NCI-H774 (cell line): ENCODE measurements at regions not wholly inside any gene's neighbourhood (a gene's known extent, or its start where the extent isn't known, plus 50 kb on each side); places are given as distances from the start of the nearest gene placed in this dataset.

Experiments used
- DNase-seq: peaks from one replicate; lab custom pipeline; 2025; lab: John Stamatoyannopoulos, UW

DNA sequence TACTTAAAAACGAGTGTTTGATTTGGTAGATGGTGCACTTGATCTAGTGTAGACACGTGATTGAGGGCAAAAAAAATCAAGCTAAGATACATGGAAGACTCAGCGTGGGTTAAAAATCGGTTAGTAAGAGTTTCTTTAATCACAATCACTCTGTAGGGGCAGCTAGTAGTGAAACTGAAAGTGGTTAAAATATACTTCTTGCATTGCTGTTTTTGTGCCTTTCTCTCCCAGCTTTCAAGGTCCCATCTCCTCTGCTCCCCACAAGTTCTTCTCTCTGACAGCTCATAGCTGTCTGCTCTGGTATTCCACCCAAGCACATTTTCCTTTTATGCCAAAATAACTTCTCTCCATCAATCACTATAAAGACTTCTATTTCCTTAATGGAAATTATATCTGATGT, 1089.7 kb downstream of the EFNB2 start:
- no peak for DNase-seq

DNA sequence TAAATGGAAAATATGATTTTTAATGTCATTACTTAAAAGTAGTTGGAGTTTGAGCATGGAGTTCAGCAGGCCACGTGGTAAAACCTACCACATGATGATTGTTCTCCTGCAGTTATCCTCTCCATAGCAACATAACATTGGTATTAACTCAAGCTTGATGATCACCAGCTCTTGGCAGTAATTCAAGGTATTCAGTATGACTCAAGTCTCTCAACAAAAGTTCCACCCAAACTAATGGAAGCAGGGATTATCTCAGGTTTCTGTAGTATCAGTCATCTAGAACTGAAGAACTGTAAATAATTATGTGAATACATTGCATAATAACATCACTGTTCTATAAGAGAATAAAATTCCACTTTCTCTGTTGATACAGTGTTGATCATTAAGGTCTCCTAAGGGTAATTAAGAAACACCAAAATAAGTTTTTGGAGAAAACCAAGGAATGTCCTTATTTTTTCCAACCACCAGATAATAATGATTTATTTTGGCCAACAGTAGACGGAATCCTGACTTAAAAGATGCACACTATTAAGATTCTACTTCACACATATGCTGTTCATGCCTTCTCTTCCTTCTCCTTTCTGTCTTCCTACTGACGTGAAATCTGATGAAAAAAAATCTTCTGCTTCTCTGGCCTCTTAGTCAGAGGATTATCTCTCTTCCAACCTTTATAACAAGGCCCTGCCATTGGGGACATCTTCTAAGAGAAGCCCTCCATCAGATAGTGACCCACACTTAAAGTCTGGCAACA, 1092.3 kb downstream of the EFNB2 start:
- DNase-seq: no peak

- no peak for DNase-seq
Measured at GRCh38 chr13:105442040-105442439, 1093.4 kb downstream of the EFNB2 start.

DNA sequence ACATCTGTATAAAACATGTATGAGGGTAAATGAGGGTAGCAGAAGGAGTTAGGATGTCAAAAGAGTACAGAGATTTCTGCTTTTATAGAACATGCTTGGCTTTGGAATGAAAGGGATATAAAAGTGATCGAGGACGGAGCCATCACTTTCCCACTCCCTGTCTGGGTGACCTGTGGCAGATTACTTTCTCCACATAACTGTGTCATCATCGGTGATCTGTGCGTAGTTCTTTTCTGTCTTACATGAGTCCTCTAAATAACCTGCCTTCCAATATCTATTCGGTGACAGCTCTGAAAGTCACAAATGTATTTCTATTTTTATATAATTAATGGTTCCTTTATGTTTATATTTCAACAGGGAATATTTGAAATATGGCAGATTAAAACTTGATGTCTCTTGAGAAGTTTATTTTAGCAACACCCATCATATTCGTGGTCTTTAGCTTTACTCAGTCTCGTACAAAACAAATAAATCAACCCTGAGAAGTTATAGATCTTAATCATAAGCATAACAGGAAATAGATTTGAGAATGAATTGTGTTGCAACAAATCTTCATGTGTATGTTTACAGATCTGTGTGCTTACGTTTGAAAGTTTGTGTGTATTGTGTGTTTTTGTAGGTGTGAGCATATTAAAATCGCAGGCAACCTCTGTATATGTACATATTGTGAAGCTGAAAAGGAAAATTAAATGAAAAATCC, 1094.3 kb downstream of the EFNB2 start:
- DNase-seq: no peak

- no peak for DNase-seq
Measured at GRCh38 chr13:105436943-105437342, 1098.5 kb downstream of the EFNB2 start.

- no peak for DNase-seq
Measured at GRCh38 chr13:105432438-105432837, 1103.0 kb downstream of the EFNB2 start.

- no peak for DNase-seq
Measured at GRCh38 chr13:105428811-105429210, 1106.7 kb downstream of the EFNB2 start.

- no peak for DNase-seq
Measured at GRCh38 chr13:105426441-105426840, 1109.0 kb downstream of the EFNB2 start.

- DNase-seq: no peak
Measured at GRCh38 chr13:105414639-105415038, 1120.8 kb downstream of the EFNB2 start.

GRCh38 chr13:105412171-105412570, 1123.3 kb downstream of the EFNB2 start:
- no peak for DNase-seq

GRCh38 chr13:105410602-105411001, 1124.9 kb downstream of the EFNB2 start:
- DNase-seq: no peak

- DNase-seq: no peak
Measured at GRCh38 chr13:105406551-105406950, 1128.9 kb downstream of the EFNB2 start.

DNA sequence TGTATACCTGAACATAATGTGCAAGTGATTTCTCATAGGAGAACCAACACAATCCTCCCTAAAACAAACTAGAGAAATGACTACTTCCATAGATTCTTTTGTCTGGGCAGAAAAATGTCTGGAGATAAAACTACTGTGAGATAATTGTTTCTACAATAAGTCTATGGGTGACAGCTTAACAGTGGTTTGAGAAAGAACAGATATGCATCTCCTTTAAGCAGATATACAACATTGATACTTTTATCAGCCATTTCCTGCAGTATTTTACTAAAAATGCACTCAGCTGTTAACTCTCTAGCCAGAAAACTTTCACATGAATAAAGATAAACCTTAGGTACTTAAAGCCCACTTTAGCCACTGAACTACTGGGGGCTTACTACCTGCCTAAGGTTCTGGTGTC, 1132.4 kb downstream of the EFNB2 start:
- DNase-seq: no peak

DNA sequence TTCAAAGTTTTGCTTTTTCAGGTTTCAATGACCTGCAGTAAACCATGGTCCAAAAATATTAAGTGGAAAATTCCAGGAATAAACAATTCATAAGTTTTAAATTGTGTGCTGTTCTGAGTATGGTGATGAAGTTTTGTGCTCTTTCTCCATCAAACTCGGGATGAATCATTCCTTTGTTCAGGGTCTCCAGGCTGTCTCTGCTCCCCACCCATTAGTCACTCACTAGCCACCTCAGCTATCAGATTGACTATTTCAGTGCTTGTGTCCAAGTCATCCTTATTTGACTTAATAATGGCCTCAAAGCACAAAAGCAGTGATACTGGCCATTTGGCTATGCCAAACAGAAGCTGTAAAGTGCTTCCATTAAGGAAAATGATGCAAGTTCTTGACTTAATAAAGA, 1140.4 kb downstream of the EFNB2 start:
- DNase-seq: no peak

DNA sequence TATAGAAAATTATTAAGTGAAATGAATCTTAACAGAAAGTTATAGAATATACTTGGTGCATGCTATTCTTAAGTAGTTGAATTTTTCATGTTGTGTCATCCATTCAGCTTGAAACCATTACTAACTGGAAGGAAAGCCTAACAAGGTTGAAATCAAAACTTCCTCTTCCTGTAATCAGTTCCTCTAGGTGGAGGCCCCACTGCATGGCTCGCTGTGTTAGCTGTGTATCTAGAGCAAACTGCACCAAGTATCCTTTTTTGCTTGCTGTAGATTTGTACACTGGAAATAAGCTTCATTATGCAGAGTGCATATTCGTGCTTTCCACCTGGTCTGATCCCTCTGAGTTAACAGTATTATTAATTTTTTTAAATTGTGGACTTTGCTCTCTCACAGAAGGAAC, 1146.1 kb downstream of the EFNB2 start:
- no peak for DNase-seq

- no peak for DNase-seq
Measured at GRCh38 chr13:105377452-105377851, 1158.0 kb downstream of the EFNB2 start.

DNA sequence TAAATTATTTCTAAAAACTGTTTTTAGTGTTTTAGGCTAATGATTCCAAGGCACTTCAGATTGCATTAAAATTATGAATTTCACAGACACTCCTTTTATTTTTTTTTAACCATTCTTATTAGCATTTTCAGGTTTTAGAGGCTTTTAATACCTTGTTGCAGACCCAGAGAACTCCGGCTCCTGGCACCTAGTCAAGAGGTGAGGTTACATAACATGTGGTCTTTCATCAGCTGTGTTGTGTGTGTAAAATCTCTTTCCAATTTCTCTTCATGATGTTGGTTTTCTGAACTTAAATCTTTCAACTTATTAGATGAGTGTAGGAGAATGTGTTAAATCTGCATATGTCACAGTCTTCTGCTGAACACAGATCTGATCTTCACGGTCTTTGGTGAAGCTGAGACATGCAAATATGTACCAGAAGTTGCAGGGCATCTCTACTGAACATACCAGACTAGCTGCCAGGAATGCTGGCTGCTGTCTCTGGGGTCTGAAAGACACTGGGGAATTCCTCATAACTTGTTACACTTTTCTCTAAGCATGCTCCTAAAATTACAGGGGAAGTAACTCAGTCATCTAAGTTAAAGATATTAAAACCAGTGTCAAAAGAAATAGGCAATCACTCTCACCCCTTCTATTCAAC, 1165.3 kb downstream of the EFNB2 start:
- no peak for DNase-seq

GRCh38 chr13:105368781-105369180, 1166.7 kb downstream of the EFNB2 start:
- no peak for DNase-seq

DNA sequence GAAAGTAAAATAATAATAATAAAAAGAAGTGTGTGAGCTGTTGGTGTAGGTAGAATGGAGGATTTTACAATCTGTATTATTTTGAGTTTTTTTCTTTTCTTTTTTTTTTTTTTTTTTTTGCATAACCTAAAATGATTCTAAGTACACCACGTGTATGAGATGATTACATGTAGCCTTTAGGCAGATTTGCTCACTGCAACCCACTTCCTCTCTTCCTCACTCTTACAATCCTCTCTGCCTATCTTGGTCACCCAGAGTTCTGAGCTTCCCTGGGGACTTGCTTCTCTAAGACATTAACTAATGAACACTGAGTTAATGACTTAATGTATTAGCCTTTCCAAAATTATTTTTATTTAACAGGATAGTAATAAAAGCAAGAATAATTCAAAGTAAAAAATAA, 1169.6 kb downstream of the EFNB2 start:
- DNase-seq: no peak

DNA sequence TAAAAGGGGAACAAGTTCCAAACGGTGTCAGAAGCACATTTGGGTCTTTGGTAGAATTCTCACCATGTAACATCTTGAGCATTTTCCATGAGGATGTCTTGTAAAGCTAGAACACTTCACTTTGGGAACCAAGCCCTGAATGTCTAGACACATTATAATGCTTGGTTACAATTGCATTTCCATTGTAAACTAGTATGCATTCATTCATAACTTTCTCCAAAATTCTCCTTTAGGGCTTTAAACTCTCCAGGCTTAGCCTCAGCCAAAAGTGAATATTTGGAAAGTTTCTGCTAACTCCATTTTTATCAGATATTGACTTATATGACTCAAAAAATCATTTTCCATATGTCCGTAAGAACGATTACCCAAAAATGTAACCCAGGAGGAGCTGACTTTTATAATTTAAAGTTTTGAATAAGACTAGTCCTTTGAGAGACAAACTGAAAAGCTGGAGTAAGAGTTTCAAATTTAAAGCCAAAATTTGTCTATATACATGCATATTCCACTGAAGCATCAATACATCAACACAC, 1170.4 kb downstream of the EFNB2 start:
- DNase-seq: no peak

DNA sequence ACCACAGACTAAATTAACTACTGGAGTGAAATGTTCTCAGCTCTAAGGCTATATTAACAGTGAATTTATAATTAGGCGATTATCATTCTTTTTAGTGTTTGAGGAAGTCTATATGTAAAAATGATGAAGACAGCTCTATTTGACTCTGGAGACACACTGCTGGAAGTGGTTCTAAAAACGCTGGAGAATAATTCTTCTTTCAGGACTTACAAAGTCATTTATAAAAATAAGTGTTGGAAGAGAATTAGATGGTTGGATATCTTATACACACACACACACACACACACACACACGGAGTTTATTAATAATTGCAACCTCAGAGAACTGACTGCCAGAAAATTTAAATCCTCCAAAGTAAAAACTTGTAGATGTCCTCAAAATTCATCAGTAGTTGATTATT, 1171.3 kb downstream of the EFNB2 start:
- no peak for DNase-seq

DNA sequence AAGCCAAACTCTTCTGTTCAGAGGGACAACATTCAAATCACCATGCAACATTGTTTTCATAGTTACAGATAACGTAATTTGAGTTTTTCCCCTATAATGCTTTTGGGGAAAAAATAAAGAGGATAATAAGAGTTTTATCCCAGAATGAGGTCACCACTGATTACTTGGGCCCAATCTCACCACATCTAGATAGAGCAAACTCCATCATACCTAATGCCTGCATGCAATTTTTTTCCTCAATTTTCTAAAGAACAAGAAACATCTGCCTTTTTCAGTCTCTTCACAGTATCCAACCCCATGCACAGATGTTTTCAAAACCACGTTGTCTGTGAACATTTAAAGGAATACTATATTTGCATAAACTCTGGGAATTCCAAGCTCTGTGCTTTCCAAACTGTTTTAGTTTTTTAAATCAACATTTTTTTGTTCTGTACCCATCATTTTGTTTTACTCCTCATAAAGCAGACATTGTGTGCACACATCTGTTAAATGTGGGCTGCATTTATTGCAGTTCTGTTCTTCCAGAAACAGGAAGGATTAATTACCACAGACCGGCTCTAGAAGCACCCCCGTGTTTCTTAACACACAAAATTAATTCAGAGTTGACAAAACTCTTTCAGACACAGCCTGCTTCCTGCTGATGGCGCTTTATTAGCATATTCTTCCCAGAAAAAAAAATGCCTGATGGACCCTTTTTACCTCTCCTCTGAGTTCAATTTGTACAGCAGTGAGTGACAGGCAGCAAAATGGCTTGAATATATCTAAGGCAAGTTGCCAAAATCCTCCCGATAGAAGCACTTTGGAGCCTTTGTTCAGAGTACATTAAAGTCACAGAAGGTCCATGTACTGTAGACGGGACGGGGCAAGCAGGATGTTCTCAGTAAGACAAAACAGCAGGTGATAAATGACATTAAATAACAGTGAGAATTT, 1171.9 kb downstream of the EFNB2 start:
- DNase-seq: peak; percentile 51
